GM18907 (cell line): ENCODE measurements at regions not wholly inside any gene's neighbourhood (a gene's known extent, or its start where the extent isn't known, plus 50 kb on each side); places are given as distances from the start of the nearest gene placed in this dataset.

Experiments used
- ATAC-seq: cut with Tn5 transposase; IDR thresholded peaks from one replicate; pipeline ENCODE4 v1.9.1; 2021; ENCODE audit warnings: mild to moderate bottlenecking, moderate library complexity; ENCODE audit not compliant: unreplicated experiment

GRCh38 chr2:45180779-45181178 is 171.5 kb upstream of the SIX2 start:
- no peak for ATAC-seq

- no peak for ATAC-seq
Measured at GRCh38 chr2:45180033-45180746, 170.9 kb upstream of the SIX2 start.

- no peak for ATAC-seq
Measured at GRCh38 chr2:45178854-45179253, 169.6 kb upstream of the SIX2 start.

DNA sequence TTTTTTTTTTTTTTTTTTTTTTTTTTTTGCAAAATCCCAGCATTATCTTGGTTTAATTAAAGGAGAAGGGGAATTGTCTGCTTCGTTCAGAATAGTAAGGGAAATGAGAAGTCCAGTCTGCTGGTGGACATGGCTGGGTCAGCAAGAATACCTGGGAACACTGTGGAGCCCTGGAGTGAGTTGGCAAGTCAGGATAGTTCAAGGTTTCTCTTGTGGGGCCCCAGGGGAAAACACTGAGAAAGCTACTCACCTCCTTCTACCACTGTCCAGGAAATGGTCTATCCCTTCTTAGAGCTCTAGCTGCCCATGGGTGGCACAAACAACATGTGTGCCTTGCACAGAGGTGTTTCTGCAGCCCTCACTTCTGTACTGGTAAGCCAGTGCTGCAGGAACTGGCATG is 169.1 kb upstream of the SIX2 start:
- no peak for ATAC-seq

- ATAC-seq: no peak
Measured at GRCh38 chr2:45177870-45178269, 168.6 kb upstream of the SIX2 start.

- no peak for ATAC-seq
Measured at GRCh38 chr2:45176390-45176789, 167.1 kb upstream of the SIX2 start.

DNA sequence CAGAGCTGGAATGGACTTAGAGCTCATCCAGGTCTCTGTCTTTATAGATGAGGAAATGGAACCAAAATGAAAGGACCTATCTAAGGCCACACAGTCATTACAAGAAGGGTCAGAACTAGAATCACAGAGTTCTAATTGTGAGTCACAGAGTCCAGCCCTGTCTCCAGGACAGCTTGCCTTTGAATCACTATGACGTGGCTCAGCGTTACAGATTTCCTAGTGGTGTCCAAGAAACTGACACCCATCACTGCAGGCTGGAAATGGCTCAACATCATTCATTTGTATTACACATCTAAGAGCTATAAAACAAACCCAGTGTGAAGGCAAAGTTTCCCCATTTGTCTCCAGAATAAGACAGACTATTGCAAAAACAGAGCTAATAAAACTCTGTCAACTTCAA is 164.3 kb upstream of the SIX2 start:
- no peak for ATAC-seq

DNA sequence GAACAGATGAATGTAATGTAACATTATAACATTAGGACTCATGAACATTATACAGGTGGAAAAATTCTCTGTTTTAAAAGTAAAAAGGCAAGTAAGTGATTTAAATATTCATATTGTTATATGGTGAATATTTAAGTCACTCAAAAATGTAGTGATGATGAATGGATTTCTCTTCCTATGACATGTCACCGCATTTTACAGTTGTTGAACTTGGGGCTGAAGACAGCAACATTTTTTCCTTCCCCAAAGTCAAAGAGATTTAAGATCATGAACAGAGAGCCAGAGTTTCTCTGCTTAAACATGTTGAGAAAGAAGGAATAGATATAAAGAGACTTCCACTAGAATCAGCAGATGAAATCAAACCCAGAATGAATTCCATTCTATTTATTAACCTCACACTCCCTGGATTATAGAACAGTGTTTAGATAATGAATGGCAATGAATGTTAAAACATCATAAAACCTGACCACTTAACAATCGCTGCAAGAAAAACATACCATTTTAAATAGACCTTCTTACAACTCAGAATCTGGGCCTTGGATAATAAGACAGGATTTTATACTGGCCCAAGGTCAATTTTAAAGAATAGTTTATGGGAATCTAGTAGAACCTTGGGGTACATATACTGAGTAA is 163.6 kb upstream of the SIX2 start:
- ATAC-seq: no peak

- ATAC-seq: no peak
Measured at GRCh38 chr2:45172142-45172541, 162.9 kb upstream of the SIX2 start.

- no peak for ATAC-seq
Measured at GRCh38 chr2:45171136-45171501, 161.9 kb upstream of the SIX2 start.

DNA sequence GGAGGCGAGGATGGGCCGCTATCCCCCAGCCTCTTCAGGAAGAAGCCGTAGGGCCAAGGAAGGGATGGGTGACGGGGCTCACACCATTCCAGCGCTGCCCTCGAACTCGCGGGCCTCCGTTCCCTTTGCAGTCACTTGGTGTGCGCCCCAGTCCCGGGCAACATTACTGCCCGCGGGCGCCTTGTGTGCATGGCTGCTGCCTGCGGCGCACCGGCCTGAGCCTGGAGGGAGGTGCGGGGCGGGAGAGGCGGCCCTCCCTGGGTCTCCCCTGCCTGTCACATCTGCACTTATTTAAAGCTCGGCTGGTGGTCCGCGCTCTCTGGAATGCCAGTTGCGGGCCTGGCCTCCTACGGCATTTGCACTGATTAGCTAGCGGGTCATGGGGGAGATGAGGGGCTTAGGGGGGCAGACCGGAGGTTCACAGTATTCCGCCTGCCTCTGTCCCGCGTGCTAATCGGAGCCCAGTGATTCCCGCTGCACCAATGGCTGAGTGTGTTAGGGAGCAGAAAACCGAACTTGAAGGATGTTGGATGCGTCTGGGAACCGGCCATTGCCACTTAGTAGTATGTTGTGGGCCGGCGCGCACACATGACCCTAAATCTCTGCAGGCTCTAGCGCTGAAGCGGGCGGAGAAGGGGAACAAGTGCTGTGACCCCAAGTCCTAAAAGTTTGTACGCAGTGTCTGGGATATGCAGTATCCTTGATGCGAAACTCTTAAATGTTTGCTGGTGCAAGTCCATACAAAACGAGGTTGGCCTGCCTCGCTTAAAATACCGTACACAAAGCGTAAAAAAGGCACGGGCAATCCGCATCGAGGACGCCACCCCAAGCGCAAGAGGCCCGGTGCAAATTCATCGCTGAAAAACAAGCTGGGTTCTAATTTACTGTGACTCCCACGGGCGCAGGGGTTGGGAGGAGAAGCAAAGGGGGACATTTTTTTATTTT is 161.2 kb upstream of the SIX2 start:
- ATAC-seq: no peak

GRCh38 chr2:45169339-45170190 is 160.3 kb upstream of the SIX2 start:
- ATAC-seq: no peak

GRCh38 chr2:45168711-45169338 is 159.6 kb upstream of the SIX2 start:
- no peak for ATAC-seq

GRCh38 chr2:45167920-45168629 is 158.8 kb upstream of the SIX2 start:
- ATAC-seq: no peak

DNA sequence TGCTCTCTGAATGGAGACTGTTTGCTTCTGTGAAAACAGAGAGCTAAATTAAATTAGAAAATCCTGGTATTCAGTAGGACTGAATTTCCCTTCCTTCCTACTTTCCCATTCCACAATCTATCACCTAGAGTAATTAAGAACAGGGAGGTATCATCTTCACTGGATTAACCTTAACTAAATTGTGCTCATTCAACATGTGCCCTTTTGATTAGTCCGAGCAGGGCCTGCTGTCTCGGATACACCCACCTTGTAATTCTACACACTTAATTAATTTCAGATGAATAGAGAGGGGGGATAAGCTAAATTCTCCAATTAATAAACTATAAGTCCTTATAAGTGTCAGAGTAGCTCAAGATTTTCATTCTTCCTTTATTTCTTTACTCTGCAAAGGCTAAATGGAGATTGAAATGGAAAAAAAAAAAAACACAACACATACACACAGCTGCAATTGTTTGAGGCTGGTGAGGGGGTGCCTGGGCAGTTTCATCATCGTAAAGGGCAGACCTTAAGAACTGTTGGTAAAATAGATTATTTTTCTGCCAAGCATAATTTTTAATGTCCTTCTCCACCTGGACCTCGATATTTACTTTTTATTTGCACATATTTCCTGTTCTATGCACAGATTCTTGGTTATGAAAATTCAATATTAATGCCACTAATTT is 157.1 kb upstream of the SIX2 start:
- ATAC-seq: no peak

- no peak for ATAC-seq
Measured at GRCh38 chr2:45162711-45163110, 153.5 kb upstream of the SIX2 start.

DNA sequence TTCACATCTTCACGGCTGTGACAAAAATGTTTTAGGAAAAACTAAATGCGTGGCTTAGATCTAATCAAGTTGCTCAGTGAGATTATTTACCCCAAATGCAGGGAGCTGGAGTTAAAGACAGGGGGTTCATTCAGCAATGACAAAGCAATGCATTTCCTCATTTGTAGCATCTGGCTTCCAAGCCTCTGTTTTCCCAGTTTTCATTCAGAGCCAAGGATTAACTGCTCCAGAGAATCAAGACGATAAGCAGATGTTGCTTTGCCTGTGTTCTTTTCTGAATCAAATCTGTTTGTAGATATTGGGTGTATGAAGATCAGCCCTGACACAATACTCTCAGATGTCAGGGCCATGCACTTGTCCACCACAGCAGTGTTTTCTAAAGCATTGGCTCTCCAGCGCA is 147.4 kb upstream of the SIX2 start:
- no peak for ATAC-seq

DNA sequence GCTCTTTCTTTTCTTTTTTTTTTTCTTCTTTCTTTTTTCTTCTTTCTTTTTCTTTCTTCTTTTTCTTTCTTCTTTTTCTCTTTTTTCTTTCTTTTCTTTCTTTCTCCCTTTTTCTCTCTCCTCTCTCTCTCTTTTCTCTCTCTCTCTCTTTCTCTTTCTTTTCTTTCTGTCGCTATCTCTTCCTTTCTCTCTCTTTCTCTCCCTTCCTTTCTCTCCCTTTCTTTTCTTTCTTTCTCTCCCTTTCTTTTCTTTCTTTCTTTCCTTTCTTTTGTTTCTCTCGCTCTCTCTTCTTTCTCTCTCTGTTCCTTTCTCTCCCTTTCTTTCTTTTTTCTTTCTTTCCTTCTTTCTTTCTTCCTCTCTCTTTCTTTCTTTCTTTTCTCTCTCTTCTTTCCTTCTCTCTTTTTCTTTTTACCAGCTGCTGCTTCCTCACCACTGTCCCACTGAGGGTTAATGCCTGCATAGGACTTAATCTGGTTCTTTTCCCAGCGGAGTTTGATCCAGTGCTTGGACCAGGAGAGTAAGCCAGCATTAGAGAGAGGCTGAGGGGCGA is 145.4 kb upstream of the SIX2 start:
- ATAC-seq: no peak

DNA sequence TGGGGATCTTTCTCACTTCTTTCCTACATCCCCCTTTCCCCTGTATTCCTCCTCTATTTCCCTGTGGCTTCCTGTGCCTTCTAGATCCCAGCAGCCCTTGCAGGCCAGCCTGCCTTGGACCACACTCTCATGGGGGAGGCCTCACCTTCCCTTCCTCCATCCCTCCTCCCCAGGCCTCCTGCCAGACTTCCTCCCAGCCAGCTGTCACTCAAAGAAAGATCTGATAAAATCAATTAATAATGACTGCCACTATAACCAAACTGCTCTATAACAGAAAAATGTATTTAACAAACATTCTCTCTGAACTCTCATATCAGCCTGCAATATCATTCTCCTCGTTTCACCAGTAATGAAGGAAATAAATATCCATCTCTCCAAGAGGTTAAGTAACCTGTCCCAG is 144.9 kb upstream of the SIX2 start:
- ATAC-seq: no peak
